K562 (cell line): ENCODE measurements at regions not wholly inside any gene's neighbourhood (a gene's known extent, or its start where the extent isn't known, plus 50 kb on each side); places are given as distances from the start of the nearest gene placed in this dataset.

ENCODE experiments used
- ATAC-seq: fragments of 200-7000 bp; cut with Tn5 transposase; 3 replicates; pipeline ENCODE4 v1.9.1; 2020; ENCODE audit warnings: moderate library complexity
- BruUV-seq: library from RNA; stranded (reverse); fragments of 400-500 nt; replicated peaks from 2 replicates; lab custom pipeline; 2021; lab: Mats Ljungman, UMichigan
- CTCF ChIA-PET: fragments of 300-600 bp; formaldehyde crosslinking; extraction: SDS; loops from one replicate; lab custom pipeline; 2021; ENCODE audit warnings: low intra/inter-chr PET ratio; lab: Yijun Ruan, JAX
- POLR2A ChIA-PET: fragments of 300-600, 350-650 bp; sonication (Branson Sonifier 250); formaldehyde crosslinking; extraction: SDS; loops from one replicate; lab custom pipeline; 2021; ENCODE audit warnings: antibody characterized with exemption, inconsistent platforms; lab: Yijun Ruan, JAX
- DNase-seq, 4 experiments: peaks; one replicate each; pipeline versions ENCODE4 v3.0.0 to v3.0.0-alpha.2; 2011 to 2018; ENCODE audit warnings: low spot score in 3 of 4, mixed read lengths in 3 of 4; ENCODE audit errors: extremely low read depth in 1 of 4
- FAIRE-seq: peaks from 2 replicates; lab custom pipeline; 2011; peaks lifted over from hg19 to GRCh38; lab: Jason Lieb, UNC
- H2AFZ ChIP-seq: 2 replicates; pipeline ENCODE4 v1.6.0; 2011; ENCODE audit warnings: low read depth, low read length, control low read depth, inconsistent platforms
- H3K27ac ChIP-seq: fragments of 200-600 bp; 3 replicates; pipeline ENCODE4 v1.8.0; 2011; ENCODE audit warnings: low read depth, mild to moderate bottlenecking, control low read depth, inconsistent platforms, low read length, moderate library complexity, mixed read lengths; ENCODE audit errors: extremely low read depth
- H3K27me3 ChIP-seq, 2 experiments: fragments of 300-600 bp in 1 of 2; 2 replicates in 1 of 2; 3 replicates in 1 of 2; pipeline versions ENCODE4 v1.6.0 to v1.8.0; 2011; ENCODE audit warnings: inconsistent platforms in 2 of 2, low read length in 2 of 2, mild to moderate bottlenecking in 1 of 2, mixed read lengths in 1 of 2, moderate library complexity in 1 of 2; ENCODE audit not compliant: control insufficient read depth in 2 of 2, insufficient read depth in 2 of 2
- H3K36me3 ChIP-seq: fragments of 300-600 bp; 3 replicates; pipeline ENCODE4 v1.8.0; 2011; ENCODE audit warnings: mild to moderate bottlenecking, low read length, inconsistent platforms; ENCODE audit not compliant: control insufficient read depth, insufficient read depth
- H3K4me1 ChIP-seq, 2 experiments: fragments of 200-600 bp in 1 of 2; replicated peaks in 1 of 2; 2 replicates in 1 of 2; 3 replicates in 1 of 2; pipeline versions ENCODE4 v1.5.1 to v1.8.0; 2011; ENCODE audit warnings: inconsistent platforms in 2 of 2, low read length in 2 of 2, mild to moderate bottlenecking in 1 of 2, mixed read lengths in 1 of 2, moderate library complexity in 1 of 2; ENCODE audit not compliant: control insufficient read depth in 2 of 2, insufficient read depth in 2 of 2
- H3K4me2 ChIP-seq: 2 replicates; pipeline ENCODE4 v1.6.1; 2011; ENCODE audit warnings: low read length, control low read depth, inconsistent platforms, mixed read lengths; ENCODE audit not compliant: insufficient read depth
- H3K4me3 ChIP-seq: fragments of 200-600 bp; sonication (generic), shearing (Covaris generic); 2 replicates; pipeline ENCODE4 v1.5.1; 2016; ENCODE audit warnings: control low read depth, inconsistent platforms
- H3K79me2 ChIP-seq: fragments of 200-600 bp; 3 replicates; pipeline ENCODE4 v1.8.0; 2011; ENCODE audit warnings: low read length, inconsistent platforms; ENCODE audit not compliant: control insufficient read depth, insufficient read depth
- H3K9ac ChIP-seq, 2 experiments: 2 replicates each; pipeline versions ENCODE4 v1.6.0 to v1.6.1; 2011; ENCODE audit warnings: low read depth in 2 of 2, low read length in 2 of 2, control low read depth in 1 of 2, inconsistent platforms in 1 of 2, mild to moderate bottlenecking in 1 of 2, mixed read lengths in 1 of 2; ENCODE audit not compliant: insufficient read depth in 1 of 2
- H3K9me1 ChIP-seq: one replicate; pipeline ENCODE4 v1.6.0; 2011; ENCODE audit warnings: inconsistent platforms, mild to moderate bottlenecking, low read length, moderate library complexity; ENCODE audit not compliant: control insufficient read depth, insufficient read depth
- H3K9me3 ChIP-seq: replicated peaks from 2 replicates; pipeline ENCODE4 v1.5.1; 2011; ENCODE audit warnings: low read depth, low read length, inconsistent platforms; ENCODE audit not compliant: control insufficient read depth, insufficient read depth
- H4K20me1 ChIP-seq: replicated peaks from 2 replicates; pipeline ENCODE4 v1.6.1; 2011; ENCODE audit warnings: low read length, inconsistent platforms, mixed read lengths; ENCODE audit not compliant: control insufficient read depth, insufficient read depth
- BRD9 ChIP-seq: fragments of 450-650 bp; IDR thresholded peaks from 2 replicates; pipeline ENCODE4 v1.6.1; 2018; ENCODE audit warnings: low read depth; ENCODE audit not compliant: partially characterized antibody
- CCNT2 ChIP-seq: IDR thresholded peaks from 2 replicates; pipeline ENCODE4 v1.6.1; 2011; ENCODE audit warnings: borderline replicate concordance, low read depth, mild to moderate bottlenecking, moderate library complexity, mixed read lengths, low read length; ENCODE audit not compliant: insufficient read length; ENCODE audit errors: extremely low read depth
- CREBBP ChIP-seq: IDR thresholded peaks from one replicate; pipeline ENCODE4 v1.6.1; 2012; ENCODE audit warnings: low read depth, mild to moderate bottlenecking, control low read depth, inconsistent platforms, low read length
- DACH1 ChIP-seq: fragments of 450-650 bp; IDR thresholded peaks from 2 replicates; pipeline ENCODE4 v1.6.1; 2018; ENCODE audit not compliant: partially characterized antibody
- ELF4 ChIP-seq: fragments of 450-650 bp; formaldehyde crosslinking; IDR thresholded peaks from 2 replicates; pipeline ENCODE4 v1.4.0; 2022; ENCODE audit warnings: missing genetic modification characterization
- EP400 ChIP-seq: fragments of 450-650 bp; IDR thresholded peaks from 2 replicates; pipeline ENCODE4 v1.6.1; 2017; ENCODE audit warnings: antibody characterized with exemption, mild to moderate bottlenecking, moderate library complexity
- FOXA3 ChIP-seq, 2 experiments: fragments of 450-650 bp in 1 of 2; sonication (generic) in 1 of 2; formaldehyde crosslinking; IDR thresholded peaks in 1 of 2; conservative IDR thresholded peaks in 1 of 2; 2 replicates each; pipeline versions ENCODE4 v1.4.0 to v1.8.0; 2020 to 2022; ENCODE audit warnings: mild to moderate bottlenecking in 2 of 2, missing genetic modification reagents in 1 of 2
- FOXK2 ChIP-seq, 2 experiments: fragments of 450-650 bp; IDR thresholded peaks in 1 of 2; conservative IDR thresholded peaks in 1 of 2; 2 replicates each; pipeline ENCODE4 v1.6.1; 2016; ENCODE audit warnings: low read depth in 2 of 2, mild to moderate bottlenecking in 1 of 2
- GATAD2B ChIP-seq: fragments of 450-650 bp; IDR thresholded peaks from 2 replicates; pipeline ENCODE4 v1.6.1; 2017; ENCODE audit warnings: mild to moderate bottlenecking, borderline replicate concordance
- ID3 ChIP-seq, 2 experiments: fragments of 250-450 bp in 1 of 2; fragments of 450-650 bp in 1 of 2; sonication (Bioruptor Pico) in 1 of 2; IDR thresholded peaks; 2 replicates each; pipeline versions ENCODE4 v1.6.1 to v1.8.0; 2016 to 2021; ENCODE audit warnings: mild to moderate bottlenecking in 2 of 2, moderate library complexity in 2 of 2, missing compliant biosample characterization in 1 of 2, missing genetic modification characterization in 1 of 2
- L3MBTL2 ChIP-seq: fragments of 450-650 bp; IDR thresholded peaks from 2 replicates; pipeline ENCODE4 v1.6.1; 2016; ENCODE audit warnings: mild to moderate bottlenecking, moderate library complexity
- MEIS2 ChIP-seq: fragments of 450-650 bp; IDR thresholded peaks from 2 replicates; pipeline ENCODE4 v1.6.1; 2014; ENCODE audit warnings: mild to moderate bottlenecking; ENCODE audit not compliant: partially characterized antibody
- NFIX ChIP-seq: fragments of 250-450 bp; sonication (Bioruptor Pico); IDR thresholded peaks from 2 replicates; pipeline ENCODE4 v1.4.0; 2020; ENCODE audit warnings: low read depth, mild to moderate bottlenecking, moderate library complexity
- PYGO2 ChIP-seq: fragments of 450-650 bp; IDR thresholded peaks from 2 replicates; pipeline ENCODE4 v1.6.1; 2016; ENCODE audit warnings: mild to moderate bottlenecking, missing genetic modification characterization, moderate library complexity, missing compliant biosample characterization
- RNF2 ChIP-seq: sonication (generic); IDR thresholded peaks from 2 replicates; pipeline ENCODE4 v1.6.1; 2016
- SIN3A ChIP-seq, 2 experiments: fragments of 150-350 bp in 1 of 2; IDR thresholded peaks; 2 replicates each; pipeline ENCODE4 v1.6.1; 2011 to 2016; ENCODE audit warnings: borderline replicate concordance in 2 of 2, low read depth in 2 of 2, low read length in 2 of 2, mild to moderate bottlenecking in 2 of 2, moderate library complexity in 2 of 2; ENCODE audit not compliant: control insufficient read depth in 1 of 2
- TEAD4 ChIP-seq, 2 experiments: sonication (generic) in 1 of 2; formaldehyde crosslinking in 1 of 2; IDR thresholded peaks; 2 replicates each; pipeline versions ENCODE4 v1.6.1 to v1.8.0; 2012 to 2022; ENCODE audit warnings: borderline replicate concordance in 1 of 2, inconsistent platforms in 1 of 2, low read length in 1 of 2, mild to moderate bottlenecking in 1 of 2, missing genetic modification reagents in 1 of 2
- ZFP36 ChIP-seq: fragments of 150-350 bp; IDR thresholded peaks from 2 replicates; pipeline ENCODE4 v1.6.1; 2018; ENCODE audit warnings: low read length, low read depth; ENCODE audit not compliant: partially characterized antibody
- ZNF347 ChIP-seq: fragments of 450-650 bp; formaldehyde crosslinking; IDR thresholded peaks from 2 replicates; pipeline ENCODE4 v1.4.0; 2020; ENCODE audit warnings: low read depth, mild to moderate bottlenecking, moderate library complexity
- ZNF449 ChIP-seq: fragments of 250-450 bp; sonication (Bioruptor Pico); IDR thresholded peaks from 2 replicates; pipeline ENCODE4 v1.8.0; 2022; ENCODE audit warnings: moderate library complexity, mild to moderate bottlenecking, inconsistent platforms
- ZNF830 ChIP-seq: fragments of 250-450 bp; sonication (Bioruptor Pico); IDR thresholded peaks from 2 replicates; pipeline ENCODE4 v1.5.0; 2021; ENCODE audit warnings: mild to moderate bottlenecking
- WGBS: fragments of 100-300 bp; shearing (Covaris generic); methylation state at CpG from one replicate; pipeline ENCODE4 v1.1.6; 2016; ENCODE audit warnings: low coverage, mixed read lengths; ENCODE audit not compliant: insufficient coverage; ENCODE audit errors: missing lambda C conversion rate; 5-methylcytosine and 5-hydroxymethylcytosine counted together
- in situ Hi-C: fragments of 300-500 bp; cut with MboI; formaldehyde crosslinking; loops from 4 replicates; pipeline ENCODE4 v1.15.0; 2018; ENCODE audit warnings: inconsistent platforms, mixed read lengths
- intact Hi-C: fragments of 100-400 bp; cut with micrococcal nuclease; formaldehyde crosslinking; loops from 2 replicates; pipeline ENCODE4 v1.14.2; 2022

GRCh38 chr4:110248831-110249253 lies 50.4 kb upstream of the ELOVL6 start:
- no peaks in the 10 kb centered on the region for H3K27me3 ChIP-seq
- peak; percentile 95 for FAIRE-seq
- peak overlapping the region; percentile 54; the same call in 2 of the 3 replicates for H3K27ac ChIP-seq
- peak overlapping the region; percentile 39; the same call in 1 of the 2 replicates for H3K4me2 ChIP-seq
- no peaks in the 10 kb centered on the region for H4K20me1 ChIP-seq
- DNase-seq: peak; percentile 67 to 89 (median 76)
- H2AFZ ChIP-seq: peak overlapping the region; percentile 61; the same call in 1 of the 2 replicates
- H3K4me1 ChIP-seq: peaks cover 20 to 38% of the 10 kb centered on the region in 2 experiments
- H3K9ac ChIP-seq: no peak overlapping the region
- no peaks in the 10 kb centered on the region for H3K9me1 ChIP-seq
- no peaks in the 10 kb centered on the region for H3K36me3 ChIP-seq
- H3K9me3 ChIP-seq: 0 out of 2 replicates have a peak, but pooled peaks cover 2% of the 10 kb centered on the region
- ChIA-PET CTCF (no interaction called here), POLR2A (interaction anchor here (0.8 to 1.3 kb wide), 4 partner anchors 11 to 1783 kb away, joined by 3 read pairs; no protein-coding TSS in a partner anchor)
- 5% methylated on average over 5 of the region's 5 CpGs for WGBS
- BruUV-seq: no TSS peak
- in situ Hi-C loops: no loop called here
- no peaks in the 10 kb centered on the region for H3K79me2 ChIP-seq
- intact Hi-C loops: loop anchor here (2.0 kb wide), 1 partner anchor 50 kb away; the partner anchor contains the start of gene ELOVL6
- ATAC-seq: peak; percentile 83
- no peak overlapping the region for H3K4me3 ChIP-seq
- peak; percentile 83; the same call in 1 of the 2 replicates for TF ChIP-seq PYGO2 (tag)
- TF ChIP-seq CCNT2: peak; percentile 93
- TF ChIP-seq TEAD4 (IDR thresholded peaks at IDR 0.05; ENCODE audit: low read length): peak; percentile 100
- TF ChIP-seq TEAD4 (CRISPR knock-in tag; IDR thresholded peaks at IDR 0.05; ENCODE audit: borderline replicate concordance): no peak
- TF ChIP-seq CREBBP: no peak
- peak; percentile 61 for TF ChIP-seq EP400
- TF ChIP-seq DACH1: peak; percentile 93
- peak; percentile 60 for TF ChIP-seq BRD9
- peak; percentile 76 for TF ChIP-seq MEIS2
- TF ChIP-seq ELF4 (CRISPR knock-in tag): peak; percentile 34; the same call in 1 of the 2 replicates
- peak; percentile 66; the same call in 1 of the 2 replicates for TF ChIP-seq RNF2
- no peak for TF ChIP-seq ZNF347
- TF ChIP-seq NFIX (CRISPR knock-in tag): no peak
- TF ChIP-seq ID3 (CRISPR knock-in tag; IDR thresholded peaks at IDR 0.05): no peak
- no peak for TF ChIP-seq ID3 (tag; IDR thresholded peaks at IDR 0.05)
- peak; percentile 92 to 95 for TF ChIP-seq FOXA3 (CRISPR knock-in tag; conservative IDR thresholded peaks at IDR 0.05 in 1 of 2, IDR thresholded peaks at IDR 0.05 in 1 of 2)
- no peak for TF ChIP-seq ZNF830 (CRISPR knock-in tag)
- TF ChIP-seq GATAD2B: peak; percentile 88; the same call in 1 of the 2 replicates
- TF ChIP-seq ZFP36: peak; percentile 27
- TF ChIP-seq SIN3A (IDR thresholded peaks at IDR 0.05; ENCODE audit: borderline replicate concordance in 2 of 2, control insufficient read depth in 1 of 2, low read depth in 2 of 2, low read length in 2 of 2): no peak
- TF ChIP-seq L3MBTL2: peak; percentile 67
- peak; percentile 71; the same call in 1 of the 2 replicates for TF ChIP-seq ZNF449
- TF ChIP-seq FOXK2 (conservative IDR thresholded peaks at IDR 0.05 in 1 of 2, IDR thresholded peaks at IDR 0.05 in 1 of 2; ENCODE audit: low read depth in 2 of 2): peak; percentile 98 to 99
